Neural progenitor cell (in vitro differentiated cells): ENCODE measurements at regions not wholly inside any gene's neighbourhood (a gene's known extent, or its start where the extent isn't known, plus 50 kb on each side); places are given as distances from the start of the nearest gene placed in this dataset.

Experiments
- DNase-seq: peaks from one replicate; pipeline ENCODE4 v3.0.0-alpha.2; 2016; ENCODE audit warnings: low spot score
- H2AFZ ChIP-seq: fragments of 200-600 bp; sonication (generic); replicated peaks from 2 replicates; pipeline ENCODE4 v1.6.1; 2016; ENCODE audit warnings: antibody characterized with exemption
- H3F3A ChIP-seq: fragments of 200-600 bp; sonication (generic); 2 replicates; pipeline ENCODE4 v1.6.1; 2016; ENCODE audit warnings: antibody characterized with exemption, low read depth
- H3K27ac ChIP-seq: fragments of 200-600 bp; sonication (generic); 2 replicates; pipeline ENCODE4 v1.5.1; 2016; ENCODE audit warnings: mild to moderate bottlenecking
- H3K27me3 ChIP-seq: fragments of 200-600 bp; sonication (generic); 2 replicates; pipeline ENCODE4 v1.6.1; 2016; ENCODE audit warnings: mild to moderate bottlenecking, moderate library complexity
- H3K36me3 ChIP-seq: fragments of 200-600 bp; sonication (generic); 2 replicates; pipeline ENCODE4 v1.5.1; 2016
- H3K4me1 ChIP-seq: fragments of 200-600 bp; sonication (generic); 2 replicates; pipeline ENCODE4 v1.6.1; 2016; ENCODE audit warnings: mixed run types
- H3K4me2 ChIP-seq: fragments of 200-600 bp; sonication (generic); 2 replicates; pipeline ENCODE4 v1.6.1; 2016
- H3K4me3 ChIP-seq: fragments of 200-600 bp; sonication (generic); 2 replicates; pipeline ENCODE4 v1.5.1; 2016
- H3K79me2 ChIP-seq: fragments of 200-600 bp; sonication (generic); 2 replicates; pipeline ENCODE4 v1.6.1; 2016; ENCODE audit warnings: low read depth
- H3K9ac ChIP-seq: fragments of 200-600 bp; sonication (generic); 2 replicates; pipeline ENCODE4 v1.6.1; 2016
- H3K9me3 ChIP-seq: fragments of 200-600 bp; sonication (generic); 2 replicates; pipeline ENCODE4 v1.5.1; 2016; ENCODE audit warnings: low read depth
- H4K20me1 ChIP-seq: fragments of 200-600 bp; sonication (generic); 2 replicates; pipeline ENCODE4 v1.6.1; 2016; ENCODE audit warnings: low read depth
- H3K27ac Mint-ChIP-seq: 3 replicates; pipeline ENCODE4 v1.8.0; 2021; ENCODE audit warnings: mixed read lengths
- H3K27me3 Mint-ChIP-seq: 2 replicates; pipeline ENCODE4 v1.8.0; 2022; ENCODE audit warnings: low read depth, mild to moderate bottlenecking, inconsistent platforms, moderate library complexity, mixed read lengths; ENCODE audit not compliant: insufficient read depth
- H3K36me3 Mint-ChIP-seq: 3 replicates; pipeline ENCODE4 v1.8.0; 2021; ENCODE audit warnings: mixed read lengths
- H3K4me1 Mint-ChIP-seq: 3 replicates; pipeline ENCODE4 v1.8.0; 2021; ENCODE audit warnings: mixed read lengths
- H3K4me3 Mint-ChIP-seq: 3 replicates; pipeline ENCODE4 v1.8.0; 2021; ENCODE audit warnings: mild to moderate bottlenecking, moderate library complexity, mixed read lengths
- H3K9me3 Mint-ChIP-seq: 3 replicates; pipeline ENCODE4 v1.8.0; 2020; ENCODE audit warnings: mixed read lengths
- CTCF ChIP-seq: fragments of 200-600 bp; sonication (generic); IDR thresholded peaks from 2 replicates; pipeline ENCODE4 v1.5.1; 2017; ENCODE audit warnings: antibody characterized with exemption, mild to moderate bottlenecking
- EZH2 ChIP-seq: fragments of 200-600 bp; sonication (generic); IDR thresholded peaks from 2 replicates; pipeline ENCODE4 v1.6.1; 2017; ENCODE audit warnings: antibody characterized with exemption, mild to moderate bottlenecking, moderate library complexity
- EZH2phosphoT487 ChIP-seq: fragments of 200-600 bp; sonication (generic); IDR thresholded peaks from 2 replicates; pipeline ENCODE4 v1.6.1; 2017; ENCODE audit warnings: antibody characterized with exemption

GRCh38 chr11:130703489-130704190 is 212.6 kb downstream of the SNX19 start:
- DNase-seq = no peak
- H3K4me3 ChIP-seq = no peak overlapping the region
- no peak overlapping the region for H3K9ac ChIP-seq
- no peaks in the 10 kb centered on the region for H3K27me3 ChIP-seq
- no peak overlapping the region for H3K27ac ChIP-seq
- peaks cover 4% of the 10 kb centered on the region for H3K9me3 Mint-ChIP-seq
- no peaks in the 10 kb centered on the region for H4K20me1 ChIP-seq
- no peak overlapping the region for H3K27ac Mint-ChIP-seq
- no peak overlapping the region for H3K4me3 Mint-ChIP-seq
- H2AFZ ChIP-seq = no peak overlapping the region
- no peaks in the 10 kb centered on the region for H3K4me1 ChIP-seq
- no peaks in the 10 kb centered on the region for H3F3A ChIP-seq
- TF ChIP-seq EZH2phosphoT487 = no peak
- TF ChIP-seq CTCF = no peak
- no peak for TF ChIP-seq EZH2
- peaks cover 3% of the 10 kb centered on the region for H3K36me3 Mint-ChIP-seq
- no peaks in the 10 kb centered on the region for H3K79me2 ChIP-seq
- H3K36me3 ChIP-seq = no peaks in the 10 kb centered on the region
- H3K27me3 Mint-ChIP-seq = peaks cover 3% of the 10 kb centered on the region
- H3K9me3 ChIP-seq = no peaks in the 10 kb centered on the region
- H3K4me2 ChIP-seq = no peak overlapping the region
- H3K4me1 Mint-ChIP-seq = no peaks in the 10 kb centered on the region

GRCh38 chr11:130705670-130706421 is 210.4 kb downstream of the SNX19 start:
- Mint-ChIP-seq H3K27ac (no peak overlapping the region), H3K36me3 (peaks cover 3% of the 10 kb centered on the region), H3K9me3 (peaks cover 9% of the 10 kb centered on the region), H3K4me3 (no peak overlapping the region), H3K27me3 (peaks cover 5% of the 10 kb centered on the region), H3K4me1 (no peaks in the 10 kb centered on the region)
- no peak for DNase-seq
- Histone ChIP-seq H3K36me3 (no peaks in the 10 kb centered on the region), H3F3A (no peaks in the 10 kb centered on the region), H3K9me3 (no peaks in the 10 kb centered on the region), H4K20me1 (no peaks in the 10 kb centered on the region), H3K27ac (no peak overlapping the region), H3K4me1 (no peaks in the 10 kb centered on the region), H3K4me3 (no peak overlapping the region), H3K27me3 (no peaks in the 10 kb centered on the region), H2AFZ (no peak overlapping the region), H3K9ac (no peak overlapping the region), H3K4me2 (no peak overlapping the region), H3K79me2 (no peaks in the 10 kb centered on the region)
- TF ChIP-seq EZH2phosphoT487 = no peak
- TF ChIP-seq CTCF = no peak
- TF ChIP-seq EZH2 = no peak

- H3K4me3 Mint-ChIP-seq = no peak overlapping the region
- H3F3A ChIP-seq = no peaks in the 10 kb centered on the region
- no peak overlapping the region for H2AFZ ChIP-seq
- no peak overlapping the region for H3K4me3 ChIP-seq
- H3K27ac ChIP-seq = no peak overlapping the region
- H3K4me1 ChIP-seq = no peaks in the 10 kb centered on the region
- no peaks in the 10 kb centered on the region for H3K27me3 ChIP-seq
- no peaks in the 10 kb centered on the region for H3K9me3 ChIP-seq
- H3K9ac ChIP-seq = no peak overlapping the region
- TF ChIP-seq EZH2 (no peak), EZH2phosphoT487 (no peak), CTCF (no peak)
- no peak for DNase-seq
- no peak overlapping the region for H3K4me2 ChIP-seq
- peaks cover 3% of the 10 kb centered on the region for H3K36me3 Mint-ChIP-seq
- H3K9me3 Mint-ChIP-seq = peaks cover 9% of the 10 kb centered on the region
- peaks cover 5% of the 10 kb centered on the region for H3K27me3 Mint-ChIP-seq
- no peaks in the 10 kb centered on the region for H3K4me1 Mint-ChIP-seq
- no peaks in the 10 kb centered on the region for H3K36me3 ChIP-seq
- H3K79me2 ChIP-seq = no peaks in the 10 kb centered on the region
- no peak overlapping the region for H3K27ac Mint-ChIP-seq
- no peaks in the 10 kb centered on the region for H4K20me1 ChIP-seq
Observed at GRCh38 chr11:130706572-130706971, 209.7 kb downstream of the SNX19 start.
